ENCODE measurements at regions not wholly inside any gene's neighbourhood (a gene's known extent, or its start where the extent isn't known, plus 50 kb on each side); places are given as distances from the start of the nearest gene placed in this dataset.

DNA sequence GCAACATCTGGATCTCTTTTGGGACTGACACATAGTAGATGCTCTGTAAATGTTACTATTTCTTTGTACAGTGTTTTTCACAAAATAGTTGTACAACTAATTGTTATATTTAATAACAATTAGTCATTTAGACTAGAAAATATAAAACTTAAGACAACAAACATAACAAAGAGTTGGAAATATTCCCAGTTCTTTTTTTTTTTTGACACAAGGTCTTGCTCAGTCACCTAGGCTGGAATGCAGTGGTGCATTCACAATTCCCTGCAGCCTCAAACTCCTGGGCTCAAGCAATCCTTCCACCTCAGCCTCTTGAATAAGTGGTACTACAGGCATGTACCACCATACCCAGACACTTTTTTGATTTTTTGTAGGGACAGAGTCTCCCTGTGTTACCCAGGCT is 105.8 kb downstream of the UTRN start:
- TF ChIP-seq ZFX (IDR thresholded peaks at IDR 0.05) (no peak), CTCF (conservative IDR thresholded peaks at IDR 0.05) (no peak)

Data from C4-2B (cell line).